HG02852 (cell line): ENCODE measurements at regions not wholly inside any gene's neighbourhood (a gene's known extent, or its start where the extent isn't known, plus 50 kb on each side); places are given as distances from the start of the nearest gene placed in this dataset.

ENCODE experiments used
- ATAC-seq: cut with Tn5 transposase; IDR thresholded peaks from one replicate; pipeline ENCODE4 v1.9.1; 2021; ENCODE audit warnings: mild to moderate bottlenecking, moderate library complexity; ENCODE audit not compliant: unreplicated experiment

GRCh38 chr9:87115785-87116184 is 168.5 kb upstream of the GAS1 start:
- no peak for ATAC-seq

GRCh38 chr9:87116492-87116891 is 169.2 kb upstream of the GAS1 start:
- ATAC-seq, result no peak

- ATAC-seq, result no peak
These were observed 171.3 kb upstream of the GAS1 start for GRCh38 chr9:87118594-87118993.

GRCh38 chr9:87119328-87119881 is 172.1 kb upstream of the GAS1 start:
- ATAC-seq, result no peak

- ATAC-seq, result no peak
These were observed 173.3 kb upstream of the GAS1 start for GRCh38 chr9:87120610-87121009.

GRCh38 chr9:87122947-87123685 is 175.8 kb upstream of the GAS1 start:
- no peak for ATAC-seq

- ATAC-seq, result no peak
These were observed 176.5 kb upstream of the GAS1 start for GRCh38 chr9:87123830-87124229.

- ATAC-seq, result no peak
These were observed 178.5 kb upstream of the GAS1 start for GRCh38 chr9:87125819-87126218.

- ATAC-seq, result no peak
These were observed 180.2 kb upstream of the GAS1 start for GRCh38 chr9:87127543-87127942.

- no peak for ATAC-seq
These were observed 180.8 kb upstream of the GAS1 start for GRCh38 chr9:87127978-87128614.

- no peak for ATAC-seq
These were observed 181.7 kb upstream of the GAS1 start for GRCh38 chr9:87128844-87129493.

- no peak for ATAC-seq
These were observed 187.8 kb upstream of the GAS1 start for GRCh38 chr9:87135074-87135473.

- ATAC-seq, result no peak
These were observed 190.4 kb upstream of the GAS1 start for GRCh38 chr9:87137718-87138117.

GRCh38 chr9:87138128-87139040 is 191.1 kb upstream of the GAS1 start:
- no peak for ATAC-seq

GRCh38 chr9:87139099-87139730 is 191.9 kb upstream of the GAS1 start:
- no peak for ATAC-seq

- no peak for ATAC-seq
These were observed 192.8 kb upstream of the GAS1 start for GRCh38 chr9:87140142-87140541.

GRCh38 chr9:87140605-87141109 is 193.4 kb upstream of the GAS1 start:
- no peak for ATAC-seq

GRCh38 chr9:87141124-87141523 is 193.8 kb upstream of the GAS1 start:
- ATAC-seq, result no peak

- ATAC-seq, result no peak
These were observed 199.6 kb upstream of the GAS1 start for GRCh38 chr9:87146933-87147332.

- no peak for ATAC-seq
These were observed 200.5 kb upstream of the GAS1 start for GRCh38 chr9:87147839-87148238.
